HCT116 (cell line): ENCODE measurements at regions not wholly inside any gene's neighbourhood (a gene's known extent, or its start where the extent isn't known, plus 50 kb on each side); places are given as distances from the start of the nearest gene placed in this dataset.

ENCODE experiments used
- CTCF ChIP-seq, 3 experiments: fragments of 200-600 bp in 1 of 3; sonication (generic) in 1 of 3; IDR thresholded peaks in 2 of 3; conservative IDR thresholded peaks in 1 of 3; 2 replicates each; pipeline ENCODE4 v1.5.1; 2012 to 2017; ENCODE audit warnings: low read depth in 2 of 3, low read length in 2 of 3, antibody characterized with exemption in 1 of 3, borderline replicate concordance in 1 of 3, control low read depth in 1 of 3, mild to moderate bottlenecking in 1 of 3, mixed read lengths in 1 of 3, mixed run types in 1 of 3, moderate library complexity in 1 of 3; ENCODE audit not compliant: insufficient read depth in 1 of 3
- ELF1 ChIP-seq: IDR thresholded peaks from 2 replicates; pipeline ENCODE4 v1.6.1; 2012; ENCODE audit warnings: low read depth, borderline replicate concordance
- EZH2 ChIP-seq: fragments of 200-600 bp; sonication (generic); IDR thresholded peaks from 2 replicates; pipeline ENCODE4 v1.6.1; 2017; ENCODE audit warnings: antibody characterized with exemption, mixed run types
- MAX ChIP-seq: IDR thresholded peaks from 2 replicates; pipeline ENCODE4 v1.6.1; 2012
- POLR2A ChIP-seq: IDR thresholded peaks from 2 replicates; pipeline ENCODE4 v1.7.0; 2011; ENCODE audit warnings: borderline replicate concordance; ENCODE audit not compliant: insufficient read depth, insufficient read length; ENCODE audit errors: extremely low read depth
- REST ChIP-seq: IDR thresholded peaks from 2 replicates; pipeline ENCODE4 v1.6.1; 2012; ENCODE audit warnings: low read depth

- TF ChIP-seq MAX (no peak), CTCF (IDR thresholded peaks at IDR 0.05 in 2 of 3, conservative IDR thresholded peaks at IDR 0.05 in 1 of 3; ENCODE audit: borderline replicate concordance in 1 of 3, insufficient read depth in 1 of 3, low read depth in 2 of 3, low read length in 2 of 3) (no peak), REST (no peak), ELF1 (no peak), POLR2A (no peak), EZH2 (no peak)
These were observed 181.1 kb upstream of the ELAVL2 start for GRCh38 chr9:24007185-24007584.
